ENCODE measurements at regions not wholly inside any gene's neighbourhood (a gene's known extent, or its start where the extent isn't known, plus 50 kb on each side); places are given as distances from the start of the nearest gene placed in this dataset.
"Not testable (repeated sequence)": the region's sequence is repeated elsewhere in the genome, so short reads cannot be mapped to it uniquely, and the experiment has no call there.

GRCh38 chr2:8335801-8336200, 346.1 kb upstream of the ID2 start:
- H3K36me3 ChIP-seq (ENCODE audit: insufficient read depth, low read length) = no peaks in the 10 kb centered on the region
- no peaks in the 10 kb centered on the region for H3K27me3 ChIP-seq (ENCODE audit: insufficient read depth, low read length)
- H3K4me3 ChIP-seq (ENCODE audit: low read length) = no peak overlapping the region
- no peaks in the 10 kb centered on the region for H3K4me1 ChIP-seq (ENCODE audit: insufficient read depth, low read length)
- H3K9me3 ChIP-seq (ENCODE audit: low read length) = no peaks in the 10 kb centered on the region
- no peak overlapping the region for H2AFZ ChIP-seq (ENCODE audit: low read depth, low read length)

DNA sequence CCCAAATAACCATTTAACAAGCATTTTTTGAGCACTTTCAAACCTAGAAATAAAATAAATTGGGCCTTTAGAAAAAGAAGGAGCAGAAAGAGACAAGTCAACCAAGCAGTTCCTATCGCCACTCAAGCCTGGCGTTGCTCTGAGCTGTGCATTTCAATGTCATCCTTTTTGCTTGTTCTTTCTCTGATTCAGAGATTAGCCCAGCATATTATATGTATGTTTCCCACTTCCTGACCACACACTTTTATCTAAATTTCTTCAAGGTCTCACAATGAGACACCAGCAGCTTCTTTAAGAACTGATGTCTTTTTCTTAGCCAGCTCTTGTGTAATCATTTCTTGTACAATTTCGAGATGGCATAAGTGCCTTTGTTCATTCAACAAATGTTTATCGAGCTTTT, 344.5 kb upstream of the ID2 start:
- no peak overlapping the region for H3K4me3 ChIP-seq (ENCODE audit: low read length)
- H3K4me1 ChIP-seq (ENCODE audit: insufficient read depth, low read length) = no peaks in the 10 kb centered on the region
- no peaks in the 10 kb centered on the region for H3K36me3 ChIP-seq (ENCODE audit: insufficient read depth, low read length)
- H3K27me3 ChIP-seq (ENCODE audit: insufficient read depth, low read length) = no peaks in the 10 kb centered on the region
- H3K9me3 ChIP-seq (ENCODE audit: low read length) = no peaks in the 10 kb centered on the region
- H2AFZ ChIP-seq (ENCODE audit: low read depth, low read length) = no peak overlapping the region

- Histone ChIP-seq H3K36me3 (ENCODE audit: insufficient read depth, low read length) (no peaks in the 10 kb centered on the region), H3K4me1 (ENCODE audit: insufficient read depth, low read length) (no peaks in the 10 kb centered on the region), H2AFZ (ENCODE audit: low read depth, low read length) (no peak overlapping the region), H3K27me3 (ENCODE audit: insufficient read depth, low read length) (no peaks in the 10 kb centered on the region), H3K9me3 (ENCODE audit: low read length) (no peaks in the 10 kb centered on the region), H3K4me3 (ENCODE audit: low read length) (no peak overlapping the region)
These were observed 339.4 kb upstream of the ID2 start for GRCh38 chr2:8342407-8342806.

- H3K4me1 ChIP-seq (ENCODE audit: insufficient read depth, low read length) = no peaks in the 10 kb centered on the region
- H3K36me3 ChIP-seq (ENCODE audit: insufficient read depth, low read length) = no peaks in the 10 kb centered on the region
These were observed 338.8 kb upstream of the ID2 start for GRCh38 chr2:8343031-8343430.

DNA sequence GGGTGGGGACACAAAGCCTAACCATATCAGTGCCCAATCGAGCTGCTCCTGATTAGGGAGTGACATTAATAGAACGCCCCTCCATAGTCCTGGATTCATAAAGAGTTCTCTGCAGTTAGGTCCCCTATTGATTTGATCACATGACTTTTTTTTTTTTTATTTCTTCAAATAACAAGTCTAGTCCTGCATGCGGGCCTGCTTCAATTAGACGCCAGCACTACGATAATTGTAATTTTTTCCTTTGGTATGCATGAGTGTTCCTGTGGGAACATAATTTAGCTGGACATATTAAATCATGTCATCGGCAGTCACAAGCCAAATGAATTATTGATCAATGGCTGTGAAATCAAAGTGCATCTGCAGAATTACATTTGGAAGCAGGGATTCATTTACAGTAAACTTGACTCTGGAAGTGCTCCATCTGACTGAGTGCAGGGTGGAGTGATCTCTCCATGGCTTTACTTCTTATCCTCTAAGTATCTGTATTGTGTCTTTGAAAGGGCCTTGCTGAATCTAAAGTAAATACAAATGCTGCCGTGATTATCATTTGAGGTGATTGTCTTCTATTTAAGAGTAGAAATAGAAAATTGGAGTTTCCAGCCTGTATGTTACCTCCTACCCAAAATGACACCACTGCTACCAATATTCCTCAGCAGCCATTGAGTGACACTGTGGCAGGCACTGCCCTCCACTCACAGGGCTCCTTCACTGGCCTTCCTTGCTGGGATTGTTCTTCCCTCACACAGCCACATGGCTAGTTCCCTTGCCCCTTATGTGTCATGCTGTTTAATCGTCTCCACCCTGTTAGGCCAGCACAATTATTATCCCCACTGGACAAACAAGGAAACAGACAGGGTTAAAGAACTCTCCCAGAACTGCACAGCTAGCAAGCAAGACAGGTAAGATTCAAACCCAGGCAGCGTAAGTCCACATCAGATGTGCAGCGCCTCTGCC, 337.4 kb upstream of the ID2 start:
- H3K9me3 ChIP-seq (ENCODE audit: low read length) = no peaks in the 10 kb centered on the region
- H3K27me3 ChIP-seq (ENCODE audit: insufficient read depth, low read length) = no peaks in the 10 kb centered on the region
- no peaks in the 10 kb centered on the region for H3K4me1 ChIP-seq (ENCODE audit: insufficient read depth, low read length)
- H2AFZ ChIP-seq (ENCODE audit: low read depth, low read length) = no peak overlapping the region
- H3K36me3 ChIP-seq (ENCODE audit: insufficient read depth, low read length) = no peaks in the 10 kb centered on the region
- H3K4me3 ChIP-seq (ENCODE audit: low read length) = no peak overlapping the region

More at GRCh38 chr2:8343031-8343430, 338.8 kb upstream of the ID2 start:
- no peaks in the 10 kb centered on the region for H3K27me3 ChIP-seq (ENCODE audit: insufficient read depth, low read length)
- H3K4me3 ChIP-seq (ENCODE audit: low read length) = no peak overlapping the region
- H2AFZ ChIP-seq (ENCODE audit: low read depth, low read length) = no peak overlapping the region
- no peaks in the 10 kb centered on the region for H3K9me3 ChIP-seq (ENCODE audit: low read length)

- Histone ChIP-seq H3K4me3 (ENCODE audit: low read length) (no peak overlapping the region), H2AFZ (ENCODE audit: low read depth, low read length) (no peak overlapping the region), H3K9me3 (ENCODE audit: low read length) (no peaks in the 10 kb centered on the region), H3K36me3 (ENCODE audit: insufficient read depth, low read length) (no peaks in the 10 kb centered on the region), H3K27me3 (ENCODE audit: insufficient read depth, low read length) (no peaks in the 10 kb centered on the region), H3K4me1 (ENCODE audit: insufficient read depth, low read length) (no peaks in the 10 kb centered on the region)
These were observed 336.7 kb upstream of the ID2 start for GRCh38 chr2:8345200-8345599.

DNA sequence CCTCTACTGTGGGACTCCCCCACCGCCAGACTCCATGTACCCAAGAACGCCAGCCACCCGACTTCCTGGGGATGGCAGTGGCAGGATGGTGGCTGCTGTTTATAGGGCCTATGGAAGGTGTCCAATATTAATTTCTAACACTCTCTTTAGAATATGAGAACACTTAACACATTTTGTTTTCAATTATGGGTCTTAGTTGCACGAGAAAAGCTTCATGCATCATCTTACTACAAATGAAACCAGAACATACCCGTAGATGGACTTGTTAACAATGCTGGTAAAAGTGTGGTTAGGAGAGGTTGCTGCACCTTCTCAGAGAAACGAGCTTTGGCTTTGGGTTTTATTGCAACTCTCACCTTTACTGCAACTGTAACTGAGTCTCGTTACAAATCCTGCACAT, 335.6 kb upstream of the ID2 start:
- no peaks in the 10 kb centered on the region for H3K27me3 ChIP-seq (ENCODE audit: insufficient read depth, low read length)
- H3K36me3 ChIP-seq (ENCODE audit: insufficient read depth, low read length) = no peaks in the 10 kb centered on the region
- H3K4me1 ChIP-seq (ENCODE audit: insufficient read depth, low read length) = no peaks in the 10 kb centered on the region
- no peak overlapping the region for H3K4me3 ChIP-seq (ENCODE audit: low read length)
- H3K9me3 ChIP-seq (ENCODE audit: low read length) = no peaks in the 10 kb centered on the region
- H2AFZ ChIP-seq (ENCODE audit: low read depth, low read length) = no peak overlapping the region

GRCh38 chr2:8346706-8347430, 335.0 kb upstream of the ID2 start:
- no peaks in the 10 kb centered on the region for H3K36me3 ChIP-seq (ENCODE audit: insufficient read depth, low read length)
- no peaks in the 10 kb centered on the region for H3K9me3 ChIP-seq (ENCODE audit: low read length)
- no peak overlapping the region for H2AFZ ChIP-seq (ENCODE audit: low read depth, low read length)
- no peaks in the 10 kb centered on the region for H3K4me1 ChIP-seq (ENCODE audit: insufficient read depth, low read length)
- no peak overlapping the region for H3K4me3 ChIP-seq (ENCODE audit: low read length)
- no peaks in the 10 kb centered on the region for H3K27me3 ChIP-seq (ENCODE audit: insufficient read depth, low read length)

- H3K9me3 ChIP-seq (ENCODE audit: low read length); H2AFZ ChIP-seq (ENCODE audit: low read depth, low read length); H3K36me3 ChIP-seq (ENCODE audit: insufficient read depth, low read length); H3K4me3 ChIP-seq (ENCODE audit: low read length); H3K27me3 ChIP-seq (ENCODE audit: insufficient read depth, low read length); H3K4me1 ChIP-seq (ENCODE audit: insufficient read depth, low read length): not testable (repeated sequence)
These were observed 332.9 kb upstream of the ID2 start for GRCh38 chr2:8348911-8349310.

DNA sequence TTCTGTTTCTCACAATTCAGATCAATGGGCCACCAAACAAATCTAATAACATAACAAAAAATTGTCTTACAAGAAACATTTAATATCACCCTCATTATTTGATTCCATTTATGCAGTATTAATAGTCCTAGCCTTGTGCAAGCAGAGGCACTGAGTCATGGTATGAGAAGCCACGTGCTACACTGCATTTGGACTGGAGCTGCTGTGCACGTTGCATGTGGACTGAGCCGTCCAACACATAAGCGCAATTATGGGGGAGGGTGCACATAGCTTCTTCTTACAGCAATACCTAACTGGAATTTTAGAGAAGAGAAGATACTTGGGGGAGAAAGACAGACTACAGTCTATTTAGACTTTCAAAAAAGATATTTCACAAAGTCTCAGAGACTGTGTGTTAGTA, 329.6 kb upstream of the ID2 start:
- Histone ChIP-seq H2AFZ (ENCODE audit: low read depth, low read length) (no peak overlapping the region), H3K4me3 (ENCODE audit: low read length) (no peak overlapping the region), H3K27me3 (ENCODE audit: insufficient read depth, low read length) (no peaks in the 10 kb centered on the region), H3K36me3 (ENCODE audit: insufficient read depth, low read length) (no peaks in the 10 kb centered on the region), H3K4me1 (ENCODE audit: insufficient read depth, low read length) (no peaks in the 10 kb centered on the region), H3K9me3 (ENCODE audit: low read length) (peaks cover 2% of the 10 kb centered on the region)

- Histone ChIP-seq H3K36me3 (ENCODE audit: insufficient read depth, low read length) (no peaks in the 10 kb centered on the region), H2AFZ (ENCODE audit: low read depth, low read length) (no peak overlapping the region), H3K4me1 (ENCODE audit: insufficient read depth, low read length) (no peaks in the 10 kb centered on the region), H3K9me3 (ENCODE audit: low read length) (peaks cover 2% of the 10 kb centered on the region), H3K27me3 (ENCODE audit: insufficient read depth, low read length) (no peaks in the 10 kb centered on the region), H3K4me3 (ENCODE audit: low read length) (no peak overlapping the region)
These were observed 328.9 kb upstream of the ID2 start for GRCh38 chr2:8352989-8353388.

- H2AFZ ChIP-seq (ENCODE audit: low read depth, low read length) = no peak overlapping the region
- no peaks in the 10 kb centered on the region for H3K4me1 ChIP-seq (ENCODE audit: insufficient read depth, low read length)
- peaks cover 2% of the 10 kb centered on the region for H3K9me3 ChIP-seq (ENCODE audit: low read length)
- H3K4me3 ChIP-seq (ENCODE audit: low read length) = no peak overlapping the region
- no peaks in the 10 kb centered on the region for H3K36me3 ChIP-seq (ENCODE audit: insufficient read depth, low read length)
- no peaks in the 10 kb centered on the region for H3K27me3 ChIP-seq (ENCODE audit: insufficient read depth, low read length)
These were observed 326.6 kb upstream of the ID2 start for GRCh38 chr2:8355102-8355859.

Measured in neuron (in vitro differentiated cells).